Sigmoid colon (tissue), 6 donors: ENCODE measurements at regions not wholly inside any gene's neighbourhood (a gene's known extent, or its start where the extent isn't known, plus 50 kb on each side); places are given as distances from the start of the nearest gene placed in this dataset.

Source experiments
- DNase-seq: peaks from one replicate; pipeline ENCODE4 v3.0.0-alpha.2; 2019
- H3K27ac ChIP-seq, 4 donors: fragments of 200-600 bp; sonication (generic); one replicate each; pipeline ENCODE4 v1.5.1; 2016 to 2019; ENCODE audit warnings: mild to moderate bottlenecking in 1 of 4
- H3K27me3 ChIP-seq, 3 donors: fragments of 200-600 bp; sonication (generic); one replicate each; pipeline ENCODE4 v1.5.1; 2019; ENCODE audit warnings: mild to moderate bottlenecking in 1 of 3
- H3K36me3 ChIP-seq, 4 donors: fragments of 200-600 bp; sonication (generic); one replicate each; pipeline ENCODE4 v1.5.1; 2016 to 2019
- H3K4me1 ChIP-seq, 4 donors: fragments of 200-600 bp; sonication (generic); one replicate each; pipeline ENCODE4 v1.5.1; 2017 to 2019
- H3K4me3 ChIP-seq, 4 donors: fragments of 200-600 bp; sonication (generic); one replicate each; pipeline ENCODE4 v1.5.1; 2017 to 2019; ENCODE audit warnings: mild to moderate bottlenecking in 2 of 4, moderate library complexity in 1 of 4
- H3K9me3 ChIP-seq, 4 donors: fragments of 200-600 bp in 3 of 4; sonication (generic) in 3 of 4; one replicate each; pipeline versions ENCODE4 v1.5.1 to v1.6.1; 2013 to 2019
- CTCF ChIP-seq, 4 experiments: fragments of 450-650 bp in 3 of 4; fragments of 200-600 bp in 1 of 4; IDR thresholded peaks; one replicate each; pipeline ENCODE4 v1.5.1; 2016 to 2019; ENCODE audit warnings: antibody characterized with exemption in 4 of 4, mild to moderate bottlenecking in 3 of 4, moderate library complexity in 2 of 4
- EP300 ChIP-seq, 4 donors: sonication (generic); formaldehyde crosslinking; IDR thresholded peaks; one replicate each; pipeline ENCODE4 v1.6.1; 2017; ENCODE audit warnings: antibody characterized with exemption in 4 of 4
- POLR2A ChIP-seq, 2 donors: fragments of 450-650 bp; IDR thresholded peaks; one replicate each; pipeline ENCODE4 v1.6.1; 2016; ENCODE audit warnings: antibody characterized with exemption in 2 of 2, mild to moderate bottlenecking in 2 of 2, moderate library complexity in 2 of 2
- POLR2AphosphoS5 ChIP-seq, 4 donors: sonication (generic); formaldehyde crosslinking; IDR thresholded peaks; one replicate each; pipeline ENCODE4 v1.6.1; 2017; ENCODE audit warnings: antibody characterized with exemption in 4 of 4
- WGBS, 2 donors: extraction: QIAGEN DNeasy Blood & Tissue Kit; methylation state at CpG; one replicate each; pipeline ENCODE4 v1.1.7; 2013; 5-methylcytosine and 5-hydroxymethylcytosine counted together
- intact Hi-C: fragments of 100-400 bp; cut with DNase I; formaldehyde crosslinking; loops from one replicate; pipeline ENCODE4 v1.15.1; 2023
- donor health status: healthy with polysubstance abuse.
- donor health status: healthy.

GRCh38 chr2:177010146-177010545, 202.4 kb upstream of the HNRNPA3 start:
- Histone ChIP-seq H3K27ac (no peak overlapping the region), H3K27me3 (no peaks in the 10 kb centered on the region), H3K36me3 (no peaks in the 10 kb centered on the region), H3K4me1 (peaks cover 0 to 9% (median 5%) of the 10 kb centered on the region in 4 donors), H3K9me3 (no peaks in the 10 kb centered on the region), H3K4me3 (no peak overlapping the region)
- DNase-seq, result no peak
- WGBS, 2 donors, result 78 to 88% methylated on average over 6 of the region's 6 CpGs
- intact Hi-C loops, result no loop called here
- TF ChIP-seq CTCF (IDR thresholded peaks at IDR 0.05) (no peak), POLR2AphosphoS5 (IDR thresholded peaks at IDR 0.05) (no peak), POLR2A (IDR thresholded peaks at IDR 0.05) (no peak), EP300 (IDR thresholded peaks at IDR 0.05) (no peak)

- no peaks in the 10 kb centered on the region for H3K27me3 ChIP-seq
- DNase-seq, result no peak
- no peak overlapping the region for H3K4me3 ChIP-seq
- WGBS, 2 donors, result 44 to 47% methylated on average over 1 of the region's 1 CpG
- H3K27ac ChIP-seq, result no peak overlapping the region
- intact Hi-C loops, result no loop called here
- H3K36me3 ChIP-seq, result no peaks in the 10 kb centered on the region
- H3K4me1 ChIP-seq, result peaks cover 0 to 9% (median 7%) of the 10 kb centered on the region in 4 donors
- H3K9me3 ChIP-seq, result no peaks in the 10 kb centered on the region
- TF ChIP-seq POLR2A (IDR thresholded peaks at IDR 0.05) (no peak), EP300 (IDR thresholded peaks at IDR 0.05) (no peak), CTCF (IDR thresholded peaks at IDR 0.05) (no peak), POLR2AphosphoS5 (IDR thresholded peaks at IDR 0.05) (no peak)
These were observed 201.7 kb upstream of the HNRNPA3 start for GRCh38 chr2:177010861-177011260.

- Histone ChIP-seq H3K27me3 (no peaks in the 10 kb centered on the region), H3K4me3 (no peak overlapping the region), H3K27ac (no peak overlapping the region), H3K9me3 (no peaks in the 10 kb centered on the region), H3K36me3 (no peaks in the 10 kb centered on the region), H3K4me1 (peaks cover 0 to 9% (median 7%) of the 10 kb centered on the region in 4 donors)
- TF ChIP-seq EP300 (IDR thresholded peaks at IDR 0.05) (no peak), POLR2AphosphoS5 (IDR thresholded peaks at IDR 0.05) (no peak), CTCF (IDR thresholded peaks at IDR 0.05) (no peak), POLR2A (IDR thresholded peaks at IDR 0.05) (no peak)
- DNase-seq, result no peak
- intact Hi-C loops, result no loop called here
These were observed 197.6 kb upstream of the HNRNPA3 start for GRCh38 chr2:177014946-177015345.

- H3K36me3 ChIP-seq, result no peaks in the 10 kb centered on the region
- no peak overlapping the region for H3K27ac ChIP-seq
- no peak for TF ChIP-seq EP300 (IDR thresholded peaks at IDR 0.05)
- no peak for TF ChIP-seq POLR2AphosphoS5 (IDR thresholded peaks at IDR 0.05)
- TF ChIP-seq POLR2A (IDR thresholded peaks at IDR 0.05), result no peak
- TF ChIP-seq CTCF (IDR thresholded peaks at IDR 0.05), result no peak
- peaks cover 0 to 9% (median 6%) of the 10 kb centered on the region in 4 donors for H3K4me1 ChIP-seq
- no peaks in the 10 kb centered on the region for H3K27me3 ChIP-seq
- 80 to 88% methylated on average over 4 of the region's 4 CpGs for WGBS, 2 donors
- intact Hi-C loops, result no loop called here
- H3K4me3 ChIP-seq, result no peak overlapping the region
- DNase-seq, result no peak
- no peaks in the 10 kb centered on the region for H3K9me3 ChIP-seq
These were observed 197.2 kb upstream of the HNRNPA3 start for GRCh38 chr2:177015356-177015923.

- Histone ChIP-seq H3K4me3 (no peak overlapping the region), H3K27ac (no peak overlapping the region), H3K9me3 (no peaks in the 10 kb centered on the region), H3K4me1 (peaks cover 0 to 5% (median 0%) of the 10 kb centered on the region in 4 donors), H3K27me3 (no peaks in the 10 kb centered on the region), H3K36me3 (no peaks in the 10 kb centered on the region)
- TF ChIP-seq POLR2A (IDR thresholded peaks at IDR 0.05) (no peak), CTCF (IDR thresholded peaks at IDR 0.05) (no peak), EP300 (IDR thresholded peaks at IDR 0.05) (no peak), POLR2AphosphoS5 (IDR thresholded peaks at IDR 0.05) (no peak)
- no peak for DNase-seq
- intact Hi-C loops, result no loop called here
- 84 to 87% methylated on average over 5 of the region's 5 CpGs for WGBS, 2 donors
These were observed 192.0 kb upstream of the HNRNPA3 start for GRCh38 chr2:177020524-177021119.
